ENCODE measurements at regions not wholly inside any gene's neighbourhood (a gene's known extent, or its start where the extent isn't known, plus 50 kb on each side); places are given as distances from the start of the nearest gene placed in this dataset.

GRCh38 chrX:82362550-82362949, 1145.5 kb upstream of the POU3F4 start:
- Mint-ChIP-seq H3K9me3 (ENCODE audit: low read depth) (peaks cover 15% of the 10 kb centered on the region), H3K27ac (ENCODE audit: unreplicated experiment) (no peak overlapping the region), H3K4me3 (ENCODE audit: unreplicated experiment) (no peak overlapping the region), H3K4me1 (ENCODE audit: low read depth) (no peaks in the 10 kb centered on the region), H3K27me3 (ENCODE audit: low read depth) (no peaks in the 10 kb centered on the region), H3K36me3 (ENCODE audit: low read depth) (no peaks in the 10 kb centered on the region)
- TF ChIP-seq CTCF (IDR thresholded peaks at IDR 0.05), result no peak
- DNase-seq (ENCODE audit: low spot score), result no peak

GRCh38 chrX:82362990-82363389, 1145.1 kb upstream of the POU3F4 start:
- DNase-seq (ENCODE audit: low spot score), result no peak
- TF ChIP-seq CTCF (IDR thresholded peaks at IDR 0.05), result no peak
- H3K9me3 Mint-ChIP-seq (ENCODE audit: low read depth), result peaks cover 15% of the 10 kb centered on the region
- no peak overlapping the region for H3K4me3 Mint-ChIP-seq (ENCODE audit: unreplicated experiment)
- H3K27me3 Mint-ChIP-seq (ENCODE audit: low read depth), result no peaks in the 10 kb centered on the region
- H3K27ac Mint-ChIP-seq (ENCODE audit: unreplicated experiment), result no peak overlapping the region
- H3K36me3 Mint-ChIP-seq (ENCODE audit: low read depth), result no peaks in the 10 kb centered on the region
- no peaks in the 10 kb centered on the region for H3K4me1 Mint-ChIP-seq (ENCODE audit: low read depth)

- no peaks in the 10 kb centered on the region for H3K4me1 Mint-ChIP-seq (ENCODE audit: low read depth)
- no peak overlapping the region for H3K4me3 Mint-ChIP-seq (ENCODE audit: unreplicated experiment)
- H3K27me3 Mint-ChIP-seq (ENCODE audit: low read depth), result no peaks in the 10 kb centered on the region
- no peaks in the 10 kb centered on the region for H3K36me3 Mint-ChIP-seq (ENCODE audit: low read depth)
- no peak for DNase-seq (ENCODE audit: low spot score)
- no peak overlapping the region for H3K27ac Mint-ChIP-seq (ENCODE audit: unreplicated experiment)
- H3K9me3 Mint-ChIP-seq (ENCODE audit: low read depth), result peaks cover 19% of the 10 kb centered on the region
- no peak for TF ChIP-seq CTCF (IDR thresholded peaks at IDR 0.05)
These were observed 1137.0 kb upstream of the POU3F4 start for GRCh38 chrX:82370978-82371646.

DNA sequence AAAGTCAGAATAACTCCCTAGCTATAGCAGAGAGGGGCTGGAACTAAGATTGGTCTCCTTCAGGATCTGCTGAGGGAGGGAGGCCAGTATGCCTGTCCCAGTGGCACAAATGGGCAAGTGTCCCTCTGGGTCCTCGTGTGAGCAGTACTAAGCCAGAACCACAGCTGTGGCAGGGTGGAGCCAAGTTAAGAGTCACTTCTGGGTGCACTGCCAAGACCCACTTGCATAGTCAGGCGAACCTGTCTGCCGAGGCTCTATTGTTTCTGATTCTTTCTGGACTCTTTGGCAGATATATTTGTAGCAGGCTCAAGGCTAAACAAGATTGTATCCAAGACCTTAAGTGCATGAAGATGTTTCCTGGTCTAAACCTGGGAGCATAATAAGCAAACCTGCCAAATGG, 1123.7 kb upstream of the POU3F4 start:
- Mint-ChIP-seq H3K27ac (ENCODE audit: unreplicated experiment) (no peak overlapping the region), H3K9me3 (ENCODE audit: low read depth) (peaks cover 17% of the 10 kb centered on the region), H3K36me3 (ENCODE audit: low read depth) (no peaks in the 10 kb centered on the region), H3K27me3 (ENCODE audit: low read depth) (no peaks in the 10 kb centered on the region), H3K4me3 (ENCODE audit: unreplicated experiment) (no peak overlapping the region), H3K4me1 (ENCODE audit: low read depth) (no peaks in the 10 kb centered on the region)
- TF ChIP-seq CTCF (IDR thresholded peaks at IDR 0.05), result no peak
- no peak for DNase-seq (ENCODE audit: low spot score)

DNA sequence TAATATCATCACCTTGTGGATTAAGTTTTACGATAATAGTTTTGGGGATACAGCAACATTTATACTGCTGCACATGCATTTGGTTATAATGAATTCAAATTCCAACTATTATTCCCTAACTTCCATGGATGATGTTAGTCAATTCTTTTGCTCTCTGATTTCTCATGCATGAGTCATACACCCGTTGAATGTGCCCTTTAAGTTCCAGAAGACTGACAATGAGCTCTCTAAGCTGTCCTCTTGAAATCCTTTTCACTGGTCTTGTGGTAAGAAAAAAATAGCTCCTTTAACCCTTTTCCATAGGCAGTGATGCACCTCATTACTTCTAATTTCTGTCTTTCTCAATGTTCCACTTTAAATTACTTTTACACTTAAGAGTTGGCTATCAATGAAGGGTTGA, 1095.2 kb upstream of the POU3F4 start:
- H3K27me3 Mint-ChIP-seq (ENCODE audit: low read depth), result no peaks in the 10 kb centered on the region
- no peak for TF ChIP-seq CTCF (IDR thresholded peaks at IDR 0.05)
- no peak overlapping the region for H3K4me3 Mint-ChIP-seq (ENCODE audit: unreplicated experiment)
- H3K36me3 Mint-ChIP-seq (ENCODE audit: low read depth), result no peaks in the 10 kb centered on the region
- no peak for DNase-seq (ENCODE audit: low spot score)
- H3K4me1 Mint-ChIP-seq (ENCODE audit: low read depth), result no peaks in the 10 kb centered on the region
- H3K9me3 Mint-ChIP-seq (ENCODE audit: low read depth), result peaks cover 27% of the 10 kb centered on the region
- no peak overlapping the region for H3K27ac Mint-ChIP-seq (ENCODE audit: unreplicated experiment)

Data from chondrocyte (in vitro differentiated cells).